HG03558 (cell line): ENCODE measurements at regions not wholly inside any gene's neighbourhood (a gene's known extent, or its start where the extent isn't known, plus 50 kb on each side); places are given as distances from the start of the nearest gene placed in this dataset.
A peak's percentile ranks its signal among the peaks of the same experiment; 100 is the strongest.

Experiments used
- ATAC-seq: cut with Tn5 transposase; IDR thresholded peaks from one replicate; pipeline ENCODE4 v1.9.1; 2021; ENCODE audit warnings: moderate number of reproducible peaks; ENCODE audit not compliant: unreplicated experiment; ENCODE audit errors: extremely low read depth

DNA sequence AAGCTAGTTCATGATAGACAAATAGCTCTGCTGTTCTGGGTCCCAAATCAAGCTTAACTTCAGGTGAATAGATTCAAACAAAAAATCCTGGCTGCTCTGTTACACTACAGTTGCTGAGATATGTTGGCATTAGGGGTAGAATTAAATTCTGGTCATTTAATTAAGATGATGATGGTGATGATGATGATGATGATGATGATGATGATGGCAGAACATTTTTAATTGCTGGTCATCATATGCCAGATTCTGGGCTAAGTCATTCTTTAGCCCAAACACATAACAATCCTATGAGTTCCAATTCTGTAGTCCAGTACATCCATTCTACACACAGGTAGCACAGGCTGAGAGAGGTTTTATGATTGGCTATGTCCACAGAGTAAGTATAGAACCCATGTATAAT is 741.5 kb downstream of the STIM2 start:
- ATAC-seq = no peak

DNA sequence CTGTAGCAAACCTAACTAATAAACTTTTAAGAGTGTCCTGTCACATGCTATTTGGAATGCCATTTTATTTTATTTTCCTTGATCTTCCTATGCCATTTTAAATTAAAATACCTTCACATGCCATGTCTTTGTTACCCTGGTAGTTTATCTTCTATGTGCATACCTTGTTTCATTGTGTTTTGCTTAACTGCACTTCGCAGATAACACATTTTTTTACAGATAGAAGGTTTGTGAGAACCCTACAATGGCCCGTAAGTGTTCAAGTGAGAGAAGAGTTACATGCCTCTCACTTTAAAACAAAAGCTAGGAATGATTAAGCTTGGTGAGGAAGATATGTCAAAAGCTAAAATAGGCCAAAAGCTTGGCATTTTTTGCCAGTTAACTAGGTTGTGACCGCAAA is 744.1 kb downstream of the STIM2 start:
- no peak for ATAC-seq

DNA sequence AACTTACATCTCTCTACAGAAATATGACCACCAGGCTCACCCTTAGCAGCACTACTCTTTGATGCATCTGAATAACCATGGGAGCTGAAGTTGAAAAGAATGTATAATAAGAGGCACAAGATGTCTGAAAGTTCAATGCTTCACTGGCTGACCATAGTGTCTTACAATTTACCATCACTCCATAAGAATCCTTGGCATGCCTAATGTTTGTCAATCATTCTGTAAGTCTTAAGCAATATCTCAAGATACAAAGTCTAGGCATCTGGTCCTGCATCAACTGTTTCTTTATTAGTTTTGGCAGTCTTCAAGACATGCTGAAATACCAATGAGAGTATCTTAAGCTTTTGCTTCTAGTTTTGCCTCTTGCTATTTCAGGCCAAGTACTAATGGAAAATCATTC is 755.5 kb downstream of the STIM2 start:
- ATAC-seq = no peak

DNA sequence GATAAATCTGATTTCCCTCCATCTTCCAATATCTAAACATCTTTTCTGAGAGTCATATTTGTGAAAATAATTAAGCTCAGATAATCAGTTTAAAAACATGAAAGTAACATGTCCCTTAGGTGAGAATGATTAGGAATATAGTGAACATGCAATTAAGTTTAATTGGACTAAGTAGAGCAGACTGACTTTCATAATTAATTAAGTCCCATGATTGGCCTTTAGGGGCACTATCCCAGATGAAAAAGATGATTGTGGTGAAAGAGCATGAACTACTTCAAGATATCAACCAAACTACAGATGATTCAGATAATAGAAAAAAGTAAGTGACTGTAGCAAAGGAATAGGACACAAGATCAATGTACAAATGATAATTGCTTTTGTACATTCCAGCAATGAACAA is 758.8 kb downstream of the STIM2 start:
- ATAC-seq = no peak

DNA sequence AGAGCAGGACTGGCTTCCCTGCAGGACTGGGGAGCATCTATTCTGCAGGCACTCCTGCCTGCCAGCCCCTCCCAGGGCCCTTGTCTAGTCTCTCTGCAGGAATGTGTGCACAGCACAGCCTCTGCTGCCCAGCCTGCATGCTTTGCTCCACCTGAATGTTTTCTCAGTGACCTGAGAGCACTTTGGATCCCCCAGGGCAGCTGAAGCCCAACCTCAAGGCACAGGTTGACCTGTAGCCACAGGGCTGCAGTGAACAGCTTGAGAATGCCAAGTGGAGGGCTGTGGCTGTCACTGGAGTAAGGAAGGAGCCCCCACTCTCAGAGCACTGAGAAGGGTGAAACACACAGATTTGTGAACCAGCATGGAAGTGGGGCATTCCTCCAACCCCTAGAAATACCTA is 760.2 kb downstream of the STIM2 start:
- no peak for ATAC-seq

DNA sequence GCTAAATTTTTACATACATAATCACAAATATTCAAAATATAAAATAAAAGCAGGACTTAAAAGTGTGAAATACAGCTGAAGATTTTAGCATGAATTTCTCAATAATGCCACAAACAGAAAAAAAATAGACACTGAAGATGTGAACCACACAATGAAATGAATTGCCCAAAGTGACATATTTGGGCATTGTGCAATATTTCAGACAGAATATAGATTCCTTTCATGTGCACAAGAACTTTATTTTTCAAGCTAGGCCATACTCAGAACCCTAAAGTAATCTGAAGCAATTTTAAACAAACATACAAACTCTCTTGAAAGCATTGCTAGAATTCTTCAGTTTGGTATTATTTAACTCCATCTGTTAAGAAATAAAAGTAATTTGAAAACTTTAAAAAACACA is 764.1 kb downstream of the STIM2 start:
- ATAC-seq = no peak

DNA sequence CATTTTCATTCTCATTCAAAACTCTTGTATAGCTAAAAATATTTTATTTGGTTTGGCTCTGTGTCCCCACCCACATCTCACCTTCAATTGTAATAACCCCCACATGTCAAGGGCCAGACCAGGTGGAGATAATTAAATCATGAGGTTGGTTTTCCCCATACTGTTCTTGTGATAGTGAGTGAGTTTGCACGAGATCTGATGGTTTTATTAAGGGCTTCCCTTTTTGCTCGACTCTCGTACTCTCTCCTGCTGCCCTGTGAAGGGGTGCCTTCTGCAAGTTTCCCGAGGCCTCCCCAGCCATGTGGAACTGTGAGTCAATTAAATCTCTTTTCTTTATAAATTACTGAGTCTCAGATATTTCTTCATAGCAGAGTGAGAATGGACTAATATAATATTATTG is 768.0 kb downstream of the STIM2 start:
- no peak for ATAC-seq

DNA sequence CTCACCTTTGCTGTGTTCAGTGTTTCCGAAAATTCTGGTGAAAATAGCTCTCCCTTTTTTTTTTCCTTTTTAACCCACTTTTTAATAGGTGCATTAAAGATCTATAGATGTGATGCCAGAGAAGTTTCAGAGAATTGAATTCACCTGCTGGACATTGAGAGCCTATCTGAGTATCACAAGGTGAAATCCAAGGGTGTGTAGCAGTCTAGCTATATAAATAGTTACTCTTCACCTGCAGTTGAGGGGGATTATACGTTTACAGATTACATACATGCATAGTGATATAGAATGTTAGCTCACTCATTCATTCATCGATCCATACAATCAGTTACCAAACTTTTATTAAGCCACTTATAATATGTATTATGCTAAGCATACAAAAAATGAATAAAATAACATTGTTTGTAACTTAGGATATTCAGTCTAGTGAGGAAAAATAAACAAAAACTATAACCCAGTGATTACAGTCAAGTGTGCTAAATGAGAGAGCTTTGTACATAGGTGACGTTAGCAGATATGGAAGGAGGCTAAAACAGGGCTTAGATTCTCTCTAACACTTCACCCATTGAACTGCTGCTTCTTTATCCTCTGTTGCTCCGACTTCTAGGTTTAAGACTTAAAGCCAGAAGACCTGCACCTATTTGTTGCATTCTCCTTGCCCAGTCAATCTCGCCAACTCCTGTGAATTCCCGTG is 769.0 kb downstream of the STIM2 start:
- ATAC-seq = no peak

DNA sequence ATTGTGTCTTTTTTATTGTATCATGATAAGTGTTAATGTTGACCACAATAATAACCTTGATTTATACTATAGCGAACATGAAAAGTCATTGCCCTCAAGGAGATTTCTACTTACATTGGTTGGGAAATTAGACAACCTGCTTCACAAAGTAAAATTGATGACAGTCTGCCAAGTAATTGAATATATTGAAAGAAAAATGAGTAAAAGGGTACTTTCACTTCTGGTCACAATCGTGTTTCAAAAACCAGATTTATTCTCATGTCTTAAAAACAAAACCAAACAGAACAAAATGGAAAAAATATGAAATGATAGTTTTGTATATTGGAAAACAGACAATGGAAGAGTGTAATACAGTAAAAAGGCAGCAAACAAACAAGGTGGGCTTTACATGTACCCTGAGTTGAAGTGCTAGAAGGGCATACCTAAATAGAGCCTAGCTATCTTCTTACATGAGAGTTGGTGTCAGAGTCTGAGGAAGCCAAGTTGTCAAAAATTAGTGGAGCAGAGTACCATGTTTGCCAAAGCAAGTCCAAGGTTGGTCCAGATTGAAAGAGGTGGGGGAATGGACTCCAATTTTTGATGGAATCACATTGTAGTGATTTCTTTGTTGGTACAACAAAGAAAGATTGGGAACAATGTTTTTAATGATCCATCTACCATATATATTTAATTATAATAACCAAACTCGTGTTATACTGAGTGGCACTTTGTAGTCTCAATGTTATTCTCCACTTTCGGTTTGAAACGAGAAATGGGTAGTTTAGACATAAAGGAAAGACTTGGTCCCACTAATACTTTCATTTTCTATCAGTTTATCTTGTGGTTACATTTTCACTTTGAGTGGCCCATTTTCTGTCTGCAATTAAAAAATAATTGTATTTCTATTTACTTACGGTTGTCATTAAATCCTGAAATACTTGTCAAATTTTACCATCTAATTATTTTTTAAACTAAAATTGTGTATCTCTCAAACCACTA is 775.6 kb downstream of the STIM2 start:
- ATAC-seq = no peak

DNA sequence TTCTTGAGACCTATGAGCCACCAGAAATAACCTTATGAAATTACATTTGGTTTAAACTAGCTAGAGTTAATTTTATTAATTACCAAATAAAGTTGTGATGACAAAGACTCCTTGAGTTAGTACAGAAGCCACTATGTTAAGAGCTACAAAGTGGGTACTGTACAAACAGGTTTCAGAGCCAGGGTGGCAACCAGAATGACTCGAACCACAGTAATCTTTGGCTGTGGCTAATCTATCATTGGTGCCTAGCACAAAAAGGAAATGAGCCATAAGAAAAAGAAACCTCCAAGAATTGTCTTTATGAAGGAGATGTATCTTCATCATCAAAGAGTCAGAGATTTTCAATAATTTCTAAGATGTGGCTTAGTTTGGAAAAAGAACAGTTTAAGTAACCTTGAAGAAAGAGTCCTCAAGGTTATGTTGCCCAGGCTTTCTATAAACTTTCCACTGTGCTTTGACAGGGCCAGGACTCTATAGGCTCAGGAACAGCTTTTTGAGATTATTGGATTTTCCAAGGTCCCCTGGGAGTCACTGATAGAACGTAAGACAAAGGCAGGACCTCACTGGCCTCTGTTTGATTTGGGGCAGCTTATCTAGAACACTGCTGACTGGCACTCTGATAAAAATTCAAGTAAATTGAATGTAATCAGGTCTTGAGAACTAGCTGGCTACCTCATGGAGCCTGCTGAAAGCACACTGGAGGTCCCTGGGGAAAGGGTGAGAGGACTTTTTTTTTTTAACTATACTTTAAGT is 777.7 kb downstream of the STIM2 start:
- no peak for ATAC-seq

DNA sequence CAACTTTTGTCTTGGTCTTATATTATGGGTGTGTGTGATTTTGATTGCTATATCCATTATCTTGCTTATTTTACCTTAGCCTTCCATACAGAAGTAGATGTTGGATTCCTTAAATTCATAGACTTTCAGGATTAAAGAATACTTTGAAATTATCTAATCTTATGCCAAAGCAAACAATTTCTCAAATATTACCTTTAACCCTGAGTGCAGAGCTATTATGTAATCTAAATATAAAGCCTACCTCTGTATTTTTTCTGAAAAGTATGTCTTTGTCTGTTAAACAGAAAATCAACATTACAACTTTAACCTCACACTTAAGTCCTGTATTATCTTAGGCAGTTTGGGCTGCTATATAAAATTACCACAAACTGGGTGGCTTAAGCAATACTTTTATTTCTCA is 782.5 kb downstream of the STIM2 start:
- ATAC-seq = no peak

DNA sequence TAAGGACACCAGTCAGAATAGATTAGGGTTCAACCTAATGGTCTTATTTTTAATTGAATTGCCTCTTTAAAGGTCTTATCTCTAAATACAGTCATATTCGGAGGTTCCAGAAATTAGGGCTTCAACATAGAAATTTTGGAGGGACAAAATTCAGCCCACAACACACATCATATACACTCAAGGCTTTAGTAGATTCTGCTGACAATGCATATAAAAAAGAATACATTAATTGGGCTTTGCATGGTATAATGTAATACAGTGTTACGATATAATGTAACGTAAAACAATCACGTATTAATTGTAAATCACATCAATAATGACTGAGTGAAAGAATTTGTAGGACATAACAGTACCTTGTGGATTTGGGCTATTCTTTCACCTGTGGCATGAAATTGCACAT is 787.8 kb downstream of the STIM2 start:
- no peak for ATAC-seq

DNA sequence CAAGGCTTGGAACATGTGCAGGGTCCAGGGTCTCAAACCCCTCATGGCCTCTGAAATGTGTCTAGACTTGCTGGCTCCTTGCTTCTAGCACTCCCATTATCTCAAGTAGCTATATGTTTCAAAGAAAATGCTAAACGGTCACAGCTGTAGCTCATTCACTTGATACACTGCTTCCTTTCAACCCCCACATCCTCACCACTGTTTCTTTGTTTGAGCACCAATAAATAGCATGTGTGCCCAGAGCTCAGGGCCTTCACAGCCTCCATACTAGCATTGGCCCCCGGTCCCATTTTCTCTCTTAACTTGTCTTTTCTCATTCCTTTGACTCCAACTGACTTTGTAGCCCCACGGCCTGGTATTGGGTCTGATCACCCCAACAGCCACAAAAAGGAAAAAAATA is 801.8 kb downstream of the STIM2 start:
- ATAC-seq = no peak

DNA sequence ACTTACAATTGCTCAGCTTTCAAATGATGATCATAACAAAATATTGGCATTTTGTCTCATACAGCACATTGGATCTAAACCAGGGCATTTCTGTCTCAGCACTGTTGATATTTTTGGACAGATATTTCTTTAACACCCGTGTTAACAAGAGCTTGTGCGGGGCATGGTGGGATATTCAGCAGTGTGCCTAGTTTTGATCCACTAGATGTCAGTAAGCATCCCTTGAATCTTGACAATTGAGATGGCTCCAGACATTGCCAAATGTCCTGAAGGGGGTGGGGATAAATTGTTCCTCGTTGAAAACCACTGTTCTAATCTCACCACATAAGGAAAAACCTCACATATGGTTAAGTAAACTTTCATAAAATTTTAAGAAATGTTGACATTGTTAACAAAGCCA is 806.3 kb downstream of the STIM2 start:
- ATAC-seq = no peak

DNA sequence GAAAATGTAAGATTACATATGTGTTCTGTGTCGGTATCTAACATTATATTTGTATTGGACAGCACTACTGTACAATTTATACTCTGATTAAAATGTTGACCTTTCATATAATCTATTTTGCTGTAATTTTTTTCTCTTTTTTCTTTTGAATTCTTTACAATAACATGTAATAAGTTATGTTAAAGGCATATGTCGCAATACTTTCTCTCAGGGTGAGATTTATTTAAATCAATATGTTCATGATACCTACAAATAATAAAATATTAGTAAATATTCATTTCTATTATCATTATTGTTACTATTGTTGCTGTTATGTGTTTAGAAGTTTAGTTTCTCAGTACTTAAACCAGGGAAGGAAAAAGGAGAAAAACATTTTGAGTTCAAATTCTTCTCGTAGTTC is 807.4 kb downstream of the STIM2 start:
- ATAC-seq = no peak

DNA sequence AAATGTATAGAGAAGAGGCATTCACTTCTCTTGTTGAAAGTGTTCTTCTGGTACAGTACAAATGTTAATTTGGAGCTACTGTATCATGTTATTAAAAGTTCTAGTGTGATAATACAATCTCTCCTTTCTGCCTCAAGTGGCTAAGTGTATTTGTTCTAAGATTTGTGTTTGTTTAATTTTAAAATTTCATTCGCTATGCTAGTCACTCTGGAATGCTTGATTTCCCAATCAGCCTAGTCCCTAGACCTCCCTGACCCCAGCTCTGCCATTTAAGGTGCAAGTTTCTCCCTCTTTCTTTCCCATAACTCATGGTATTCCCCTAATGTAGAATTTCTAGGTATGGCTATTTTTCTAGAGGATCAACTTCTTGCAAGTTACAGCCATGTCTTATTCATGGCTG is 817.4 kb downstream of the STIM2 start:
- no peak for ATAC-seq

DNA sequence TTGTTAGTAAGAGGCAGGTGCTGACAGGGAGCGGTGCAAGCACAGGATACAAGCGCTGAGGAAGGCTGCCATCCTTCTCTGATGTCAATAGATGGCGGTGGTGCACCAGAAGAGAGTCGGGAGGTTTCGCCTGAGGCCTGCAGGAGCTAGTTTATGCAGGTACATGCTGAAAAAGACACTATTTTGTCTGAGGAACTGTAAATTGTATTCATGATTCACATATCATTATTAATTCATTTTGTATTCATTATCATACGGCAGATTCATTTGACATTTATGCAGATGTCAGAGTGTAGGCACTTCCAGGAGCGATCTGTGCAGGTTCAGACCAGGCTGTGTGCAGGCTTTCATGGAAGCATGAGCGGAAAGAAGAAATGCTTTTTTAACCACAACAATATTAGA is 824.0 kb downstream of the STIM2 start:
- ATAC-seq = peak; percentile 79

DNA sequence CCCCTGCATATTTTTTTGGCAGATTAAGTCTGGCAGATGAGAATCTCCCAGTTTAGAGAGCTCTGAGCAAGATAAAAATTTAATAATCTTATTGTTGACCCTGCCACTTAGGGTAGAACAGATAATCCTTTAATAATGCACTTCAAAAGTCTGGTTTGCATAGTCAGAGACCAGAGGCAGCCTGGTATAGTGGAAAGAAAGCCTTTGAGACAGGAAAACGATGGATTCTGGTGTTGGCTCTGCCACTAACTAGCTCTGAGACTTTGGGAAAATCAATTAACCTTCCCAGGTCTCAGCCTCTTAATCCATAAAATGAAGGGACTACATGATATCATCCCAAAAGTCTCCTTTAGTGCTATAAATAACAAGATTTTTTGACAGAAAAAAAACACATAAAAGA is 824.5 kb downstream of the STIM2 start:
- no peak for ATAC-seq

DNA sequence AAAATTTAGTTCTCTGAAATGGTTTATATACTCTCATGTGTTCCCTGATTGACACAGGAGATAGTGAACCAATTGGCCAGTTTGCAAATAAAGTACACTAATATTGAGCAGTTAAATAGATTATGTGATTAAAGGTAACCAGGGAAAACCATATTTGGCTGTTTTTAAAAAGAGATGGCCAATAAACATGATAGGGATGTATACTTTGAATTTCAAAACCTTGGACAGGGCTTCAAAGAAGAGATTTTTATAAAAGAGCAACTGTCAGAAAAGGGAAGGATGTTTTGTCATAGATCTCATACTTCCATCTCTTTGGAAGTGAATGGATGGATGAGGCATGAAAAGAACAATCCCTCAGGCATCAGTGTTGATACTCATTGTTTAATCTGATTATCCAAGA is 825.3 kb downstream of the STIM2 start:
- no peak for ATAC-seq

DNA sequence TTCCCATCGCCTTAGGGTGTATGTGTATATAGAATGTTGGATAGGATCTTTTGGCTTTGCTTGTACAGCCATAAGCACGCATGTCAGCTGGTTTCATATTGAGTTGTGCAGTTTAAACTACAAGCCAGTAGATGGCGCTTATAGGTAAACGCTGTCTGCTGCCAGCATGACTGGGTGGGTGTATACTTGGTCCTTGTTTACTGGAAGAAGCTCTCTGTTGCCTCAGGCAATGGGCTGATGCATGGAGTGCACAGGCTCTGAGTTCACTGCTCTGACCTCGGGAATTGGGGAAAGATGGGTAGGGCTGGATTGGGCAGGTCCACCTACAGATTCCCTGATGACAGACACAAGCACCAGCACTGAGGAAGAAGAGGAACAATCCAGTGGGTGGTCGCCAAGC is 831.5 kb downstream of the STIM2 start:
- peak; percentile 58 for ATAC-seq
